Epithelial cell of prostate (primary cell): ENCODE measurements at regions not wholly inside any gene's neighbourhood (a gene's known extent, or its start where the extent isn't known, plus 50 kb on each side); places are given as distances from the start of the nearest gene placed in this dataset.
A peak's percentile ranks its signal among the peaks of the same experiment; 100 is the strongest.

Experiments used
- DNase-seq: peaks from one replicate; pipeline ENCODE4 v3.0.0-alpha.2; 2011; ENCODE audit warnings: low read depth, low spot score
- H3K27ac ChIP-seq: fragments of 450-650 bp; 2 replicates; pipeline ENCODE4 v1.5.1; 2017; ENCODE audit warnings: mild to moderate bottlenecking

GRCh38 chr18:73664896-73665295 lies 482.7 kb downstream of the FBXO15 start:
- DNase-seq: no peak
- H3K27ac ChIP-seq: no peak overlapping the region

GRCh38 chr18:73663581-73663980 lies 484.1 kb downstream of the FBXO15 start:
- no peak overlapping the region for H3K27ac ChIP-seq
- no peak for DNase-seq

GRCh38 chr18:73662421-73662820 lies 485.2 kb downstream of the FBXO15 start:
- DNase-seq: no peak

GRCh38 chr18:73660931-73661856 lies 486.4 kb downstream of the FBXO15 start:
- H3K27ac ChIP-seq: no peak overlapping the region
- DNase-seq: no peak

More at GRCh38 chr18:73662421-73662820, 485.2 kb downstream of the FBXO15 start:
- no peak overlapping the region for H3K27ac ChIP-seq

- no peak overlapping the region for H3K27ac ChIP-seq
- no peak for DNase-seq
Measured at GRCh38 chr18:73656691-73657090, 490.9 kb downstream of the FBXO15 start.

GRCh38 chr18:73653827-73654226 lies 493.8 kb downstream of the FBXO15 start:
- DNase-seq: no peak
- H3K27ac ChIP-seq: peak overlapping the region; percentile 10

GRCh38 chr18:73653251-73653650 lies 494.4 kb downstream of the FBXO15 start:
- peak overlapping the region; percentile 10 for H3K27ac ChIP-seq
- no peak for DNase-seq

GRCh38 chr18:73647391-73647790 lies 500.2 kb downstream of the FBXO15 start:
- DNase-seq: no peak
- peak overlapping the region; percentile 93 for H3K27ac ChIP-seq

- H3K27ac ChIP-seq: peak overlapping the region; percentile 93
Measured at GRCh38 chr18:73646772-73647171, 500.9 kb downstream of the FBXO15 start.

GRCh38 chr18:73646196-73646595 lies 501.4 kb downstream of the FBXO15 start:
- no peak for DNase-seq
- peak overlapping the region; percentile 93 for H3K27ac ChIP-seq

More at GRCh38 chr18:73646772-73647171, 500.9 kb downstream of the FBXO15 start:
- DNase-seq: no peak

GRCh38 chr18:73645160-73645715 lies 502.4 kb downstream of the FBXO15 start:
- no peak for DNase-seq

GRCh38 chr18:73639788-73640187 lies 507.8 kb downstream of the FBXO15 start:
- H3K27ac ChIP-seq: no peak overlapping the region
- no peak for DNase-seq

More at GRCh38 chr18:73645160-73645715, 502.4 kb downstream of the FBXO15 start:
- peak overlapping the region; percentile 93 for H3K27ac ChIP-seq

- H3K27ac ChIP-seq: peak overlapping the region; percentile 0
- no peak for DNase-seq
Measured at GRCh38 chr18:73638709-73639108, 508.9 kb downstream of the FBXO15 start.

- H3K27ac ChIP-seq: peak overlapping the region; percentile 45
Measured at GRCh38 chr18:73636355-73636754, 511.3 kb downstream of the FBXO15 start.

GRCh38 chr18:73626859-73627258 lies 520.8 kb downstream of the FBXO15 start:
- no peak for DNase-seq
- H3K27ac ChIP-seq: no peak overlapping the region

More at GRCh38 chr18:73636355-73636754, 511.3 kb downstream of the FBXO15 start:
- no peak for DNase-seq

- DNase-seq: no peak
- H3K27ac ChIP-seq: no peak overlapping the region
Measured at GRCh38 chr18:73626221-73626620, 521.4 kb downstream of the FBXO15 start.

GRCh38 chr18:73621091-73621490 lies 526.5 kb downstream of the FBXO15 start:
- H3K27ac ChIP-seq: no peak overlapping the region
- DNase-seq: no peak

- no peak overlapping the region for H3K27ac ChIP-seq
- no peak for DNase-seq
Measured at GRCh38 chr18:73617981-73618380, 529.7 kb downstream of the FBXO15 start.

- DNase-seq: no peak
- H3K27ac ChIP-seq: peak overlapping the region; percentile 69
Measured at GRCh38 chr18:73615506-73615905, 532.1 kb downstream of the FBXO15 start.

- peak; percentile 88 for DNase-seq
- H3K27ac ChIP-seq: peak overlapping the region; percentile 69
Measured at GRCh38 chr18:73614812-73615211, 532.8 kb downstream of the FBXO15 start.

- peak overlapping the region; percentile 69 for H3K27ac ChIP-seq
- DNase-seq: no peak
Measured at GRCh38 chr18:73613706-73614340, 533.8 kb downstream of the FBXO15 start.
